HL-60 (cell line): ENCODE measurements at regions not wholly inside any gene's neighbourhood (a gene's known extent, or its start where the extent isn't known, plus 50 kb on each side); places are given as distances from the start of the nearest gene placed in this dataset.

ENCODE experiments used
- DNase-seq, 2 experiments: peaks; one replicate each; pipeline ENCODE4 v3.0.0-alpha.2; 2010 to 2020; ENCODE audit warnings: low read depth in 1 of 2, low spot score in 1 of 2
- H3K27ac ChIP-seq: fragments of 250-450 bp; sonication (Bioruptor Pico); replicated peaks from 2 replicates; pipeline ENCODE4 v1.5.1; 2020; ENCODE audit warnings: mild to moderate bottlenecking, moderate library complexity
- H3K27me3 ChIP-seq: fragments of 250-450 bp; sonication (Bioruptor Pico); 2 replicates; pipeline ENCODE4 v1.5.1; 2021; ENCODE audit warnings: mild to moderate bottlenecking, moderate library complexity; ENCODE audit not compliant: insufficient read depth, poor library complexity, severe bottlenecking
- H3K4me3 ChIP-seq: replicated peaks from 2 replicates; pipeline ENCODE4 v1.5.1; 2011; ENCODE audit warnings: mild to moderate bottlenecking, control low read depth, low read length; ENCODE audit not compliant: insufficient read depth
- CTCF ChIP-seq: IDR thresholded peaks from one replicate; pipeline ENCODE4 v1.5.1; 2011; ENCODE audit warnings: low read length, control low read depth, inconsistent platforms; ENCODE audit not compliant: insufficient read depth
- GABPA ChIP-seq: IDR thresholded peaks from 2 replicates; pipeline ENCODE4 v1.6.1; 2012; ENCODE audit warnings: low read depth
- POLR2AphosphoS5 ChIP-seq: IDR thresholded peaks from 2 replicates; pipeline ENCODE4 v1.6.1; 2012; ENCODE audit warnings: low read depth
- REST ChIP-seq: IDR thresholded peaks from 2 replicates; pipeline ENCODE4 v1.6.1; 2012; ENCODE audit warnings: low read depth; ENCODE audit not compliant: insufficient replicate concordance
- SPI1 ChIP-seq: IDR thresholded peaks from 2 replicates; pipeline ENCODE4 v1.6.1; 2012; ENCODE audit warnings: low read depth, mild to moderate bottlenecking, borderline replicate concordance

GRCh38 chr4:11704186-11704830 lies 275.6 kb upstream of the HS3ST1 start:
- TF ChIP-seq CTCF = no peak
- TF ChIP-seq REST = no peak
- no peak for TF ChIP-seq SPI1
- no peak for TF ChIP-seq POLR2AphosphoS5
- no peak for TF ChIP-seq GABPA
- no peak overlapping the region for H3K27ac ChIP-seq
- no peak for DNase-seq

GRCh38 chr4:11702886-11703557 lies 274.3 kb upstream of the HS3ST1 start:
- Histone ChIP-seq H3K27ac (no peak overlapping the region), H3K4me3 (no peak overlapping the region), H3K27me3 (no peaks in the 10 kb centered on the region)
- DNase-seq = no peak
- TF ChIP-seq POLR2AphosphoS5 (no peak), CTCF (no peak), SPI1 (no peak), GABPA (no peak), REST (no peak)

More at GRCh38 chr4:11704186-11704830, 275.6 kb upstream of the HS3ST1 start:
- H3K4me3 ChIP-seq = no peak overlapping the region
- H3K27me3 ChIP-seq = no peaks in the 10 kb centered on the region

GRCh38 chr4:11701966-11702725 lies 273.5 kb upstream of the HS3ST1 start:
- Histone ChIP-seq H3K4me3 (no peak overlapping the region), H3K27ac (no peak overlapping the region), H3K27me3 (no peaks in the 10 kb centered on the region)
- DNase-seq = no peak
- no peak for TF ChIP-seq CTCF
- TF ChIP-seq REST = no peak
- TF ChIP-seq SPI1 = no peak
- TF ChIP-seq GABPA = no peak
- no peak for TF ChIP-seq POLR2AphosphoS5
